Activated naive CD8-positive, alpha-beta T cell (primary cell): ENCODE measurements at regions not wholly inside any gene's neighbourhood (a gene's known extent, or its start where the extent isn't known, plus 50 kb on each side); places are given as distances from the start of the nearest gene placed in this dataset.

Source experiments
- H3K27ac Mint-ChIP-seq: one replicate; pipeline ENCODE4 v1.8.0; 2021; ENCODE audit warnings: mixed read lengths
- H3K27me3 Mint-ChIP-seq: one replicate; pipeline ENCODE4 v1.8.0; 2021; ENCODE audit warnings: mixed read lengths
- H3K36me3 Mint-ChIP-seq: one replicate; pipeline ENCODE4 v1.8.0; 2021; ENCODE audit warnings: mixed read lengths
- H3K4me1 Mint-ChIP-seq: one replicate; pipeline ENCODE4 v1.8.0; 2021; ENCODE audit warnings: low read depth, mixed read lengths
- H3K4me3 Mint-ChIP-seq: one replicate; pipeline ENCODE4 v1.8.0; 2021; ENCODE audit warnings: mild to moderate bottlenecking, mixed read lengths
- H3K9me3 Mint-ChIP-seq: one replicate; pipeline ENCODE4 v1.8.0; 2021; ENCODE audit warnings: low read depth, mixed read lengths

- H3K27ac Mint-ChIP-seq: no peak overlapping the region
- H3K4me3 Mint-ChIP-seq: no peak overlapping the region
- peaks cover 5% of the 10 kb centered on the region for H3K4me1 Mint-ChIP-seq
- no peaks in the 10 kb centered on the region for H3K9me3 Mint-ChIP-seq
- H3K27me3 Mint-ChIP-seq: no peaks in the 10 kb centered on the region
- H3K36me3 Mint-ChIP-seq: peaks cover 3% of the 10 kb centered on the region
These were observed 228.5 kb upstream of the JUN start for GRCh38 chr1:59012378-59012777.

- H3K4me1 Mint-ChIP-seq: peaks cover 1% of the 10 kb centered on the region
- H3K36me3 Mint-ChIP-seq: peaks cover 3% of the 10 kb centered on the region
- H3K27ac Mint-ChIP-seq: no peak overlapping the region
- no peaks in the 10 kb centered on the region for H3K9me3 Mint-ChIP-seq
- H3K4me3 Mint-ChIP-seq: no peak overlapping the region
- H3K27me3 Mint-ChIP-seq: no peaks in the 10 kb centered on the region
These were observed 229.6 kb upstream of the JUN start for GRCh38 chr1:59013276-59013927.

- H3K4me3 Mint-ChIP-seq: no peak overlapping the region
- H3K27ac Mint-ChIP-seq: no peak overlapping the region
- H3K4me1 Mint-ChIP-seq: no peaks in the 10 kb centered on the region
- no peaks in the 10 kb centered on the region for H3K9me3 Mint-ChIP-seq
- peaks cover 3% of the 10 kb centered on the region for H3K36me3 Mint-ChIP-seq
- no peaks in the 10 kb centered on the region for H3K27me3 Mint-ChIP-seq
These were observed 230.1 kb upstream of the JUN start for GRCh38 chr1:59013928-59014279.

GRCh38 chr1:59014827-59015226, 231.0 kb upstream of the JUN start:
- Mint-ChIP-seq H3K36me3 (peaks cover 3% of the 10 kb centered on the region), H3K27ac (no peak overlapping the region), H3K27me3 (no peaks in the 10 kb centered on the region), H3K9me3 (no peaks in the 10 kb centered on the region), H3K4me1 (peaks cover 9% of the 10 kb centered on the region), H3K4me3 (no peak overlapping the region)

GRCh38 chr1:59015708-59016107, 231.9 kb upstream of the JUN start:
- Mint-ChIP-seq H3K36me3 (peaks cover 6% of the 10 kb centered on the region), H3K27ac (no peak overlapping the region), H3K27me3 (no peaks in the 10 kb centered on the region), H3K4me1 (peaks cover 17% of the 10 kb centered on the region), H3K4me3 (no peak overlapping the region), H3K9me3 (no peaks in the 10 kb centered on the region)

GRCh38 chr1:59016390-59016789, 232.5 kb upstream of the JUN start:
- H3K9me3 Mint-ChIP-seq: no peaks in the 10 kb centered on the region
- H3K27me3 Mint-ChIP-seq: no peaks in the 10 kb centered on the region
- peaks cover 6% of the 10 kb centered on the region for H3K36me3 Mint-ChIP-seq
- no peak overlapping the region for H3K4me3 Mint-ChIP-seq
- peaks cover 22% of the 10 kb centered on the region for H3K4me1 Mint-ChIP-seq
- H3K27ac Mint-ChIP-seq: no peak overlapping the region

GRCh38 chr1:59017501-59018231, 233.8 kb upstream of the JUN start:
- no peaks in the 10 kb centered on the region for H3K27me3 Mint-ChIP-seq
- peaks cover 6% of the 10 kb centered on the region for H3K36me3 Mint-ChIP-seq
- peak overlapping the region; percentile 55 for H3K27ac Mint-ChIP-seq
- H3K4me3 Mint-ChIP-seq: no peak overlapping the region
- peaks cover 22% of the 10 kb centered on the region for H3K4me1 Mint-ChIP-seq
- no peaks in the 10 kb centered on the region for H3K9me3 Mint-ChIP-seq

- Mint-ChIP-seq H3K4me3 (no peak overlapping the region), H3K4me1 (peaks cover 22% of the 10 kb centered on the region), H3K27me3 (no peaks in the 10 kb centered on the region), H3K36me3 (peaks cover 6% of the 10 kb centered on the region), H3K9me3 (no peaks in the 10 kb centered on the region), H3K27ac (no peak overlapping the region)
These were observed 234.6 kb upstream of the JUN start for GRCh38 chr1:59018446-59018845.

- no peak overlapping the region for H3K4me3 Mint-ChIP-seq
These were observed 235.0 kb upstream of the JUN start for GRCh38 chr1:59018860-59019259.

GRCh38 chr1:59020151-59020997, 236.5 kb upstream of the JUN start:
- peaks cover 3% of the 10 kb centered on the region for H3K36me3 Mint-ChIP-seq
- H3K4me1 Mint-ChIP-seq: peaks cover 22% of the 10 kb centered on the region
- no peaks in the 10 kb centered on the region for H3K9me3 Mint-ChIP-seq
- H3K27me3 Mint-ChIP-seq: no peaks in the 10 kb centered on the region
- H3K4me3 Mint-ChIP-seq: peak overlapping the region; percentile 81
- peak overlapping the region; percentile 90 for H3K27ac Mint-ChIP-seq

More at GRCh38 chr1:59018860-59019259, 235.0 kb upstream of the JUN start:
- Mint-ChIP-seq H3K27ac (peak overlapping the region; percentile 19), H3K9me3 (no peaks in the 10 kb centered on the region), H3K36me3 (peaks cover 6% of the 10 kb centered on the region), H3K27me3 (no peaks in the 10 kb centered on the region), H3K4me1 (peaks cover 22% of the 10 kb centered on the region)

- no peaks in the 10 kb centered on the region for H3K9me3 Mint-ChIP-seq
- peaks cover 25% of the 10 kb centered on the region for H3K4me1 Mint-ChIP-seq
- no peak overlapping the region for H3K4me3 Mint-ChIP-seq
- peaks cover 1% of the 10 kb centered on the region for H3K27me3 Mint-ChIP-seq
- H3K36me3 Mint-ChIP-seq: peaks cover 6% of the 10 kb centered on the region
- no peak overlapping the region for H3K27ac Mint-ChIP-seq
These were observed 238.4 kb upstream of the JUN start for GRCh38 chr1:59022199-59022598.

- Mint-ChIP-seq H3K36me3 (peaks cover 6% of the 10 kb centered on the region), H3K27ac (no peak overlapping the region), H3K27me3 (peaks cover 1% of the 10 kb centered on the region), H3K9me3 (no peaks in the 10 kb centered on the region), H3K4me3 (no peak overlapping the region), H3K4me1 (peaks cover 25% of the 10 kb centered on the region)
These were observed 239.0 kb upstream of the JUN start for GRCh38 chr1:59022799-59023198.

GRCh38 chr1:59025201-59025600, 241.4 kb upstream of the JUN start:
- Mint-ChIP-seq H3K36me3 (peaks cover 3% of the 10 kb centered on the region), H3K4me3 (no peak overlapping the region), H3K27ac (no peak overlapping the region), H3K4me1 (peaks cover 13% of the 10 kb centered on the region), H3K9me3 (no peaks in the 10 kb centered on the region), H3K27me3 (peaks cover 1% of the 10 kb centered on the region)

GRCh38 chr1:59025898-59026426, 242.1 kb upstream of the JUN start:
- peaks cover 1% of the 10 kb centered on the region for H3K27me3 Mint-ChIP-seq
- H3K9me3 Mint-ChIP-seq: no peaks in the 10 kb centered on the region
- H3K36me3 Mint-ChIP-seq: peaks cover 3% of the 10 kb centered on the region
- no peak overlapping the region for H3K4me3 Mint-ChIP-seq
- no peak overlapping the region for H3K27ac Mint-ChIP-seq
- H3K4me1 Mint-ChIP-seq: peaks cover 5% of the 10 kb centered on the region

GRCh38 chr1:59026472-59026948, 242.7 kb upstream of the JUN start:
- no peaks in the 10 kb centered on the region for H3K9me3 Mint-ChIP-seq
- H3K27me3 Mint-ChIP-seq: peaks cover 1% of the 10 kb centered on the region
- peaks cover 3% of the 10 kb centered on the region for H3K4me1 Mint-ChIP-seq
- no peak overlapping the region for H3K4me3 Mint-ChIP-seq
- peaks cover 3% of the 10 kb centered on the region for H3K36me3 Mint-ChIP-seq
- peak overlapping the region; percentile 50 for H3K27ac Mint-ChIP-seq
